Stimulated activated CD8-positive, alpha-beta memory T cell treated with anti-CD3 and anti-CD28 coated beads, Interleukin-7, amount 100 ng/mL, for 24 hours (primary cell): ENCODE measurements at regions not wholly inside any gene's neighbourhood (a gene's known extent, or its start where the extent isn't known, plus 50 kb on each side); places are given as distances from the start of the nearest gene placed in this dataset.

ENCODE experiments used
- DNase-seq: peaks from one replicate; pipeline ENCODE4 v3.0.0-alpha.2; 2020; ENCODE audit warnings: low read depth

DNA sequence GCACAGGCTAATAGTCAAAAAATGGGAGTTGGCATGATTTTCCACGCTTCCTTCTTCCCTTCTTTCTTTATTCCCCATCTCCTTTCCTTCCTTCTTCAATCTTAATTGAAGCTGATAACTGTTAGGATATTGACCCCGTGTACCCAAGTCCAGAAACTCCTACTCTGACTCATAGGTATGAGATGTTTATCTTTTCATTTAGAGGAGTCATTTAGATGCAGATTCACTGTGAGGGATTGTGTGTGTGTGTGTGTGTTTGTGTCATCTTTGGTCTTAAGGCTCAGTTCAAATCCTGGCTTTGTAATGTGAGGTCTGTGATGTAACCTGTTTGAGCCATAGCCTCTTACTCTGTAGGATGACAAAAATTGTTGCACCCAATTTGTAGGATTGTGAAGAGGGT, 332.0 kb upstream of the MAF start:
- DNase-seq, result no peak

- no peak for DNase-seq
These were observed 331.2 kb upstream of the MAF start for GRCh38 chr16:79931721-79932120.

DNA sequence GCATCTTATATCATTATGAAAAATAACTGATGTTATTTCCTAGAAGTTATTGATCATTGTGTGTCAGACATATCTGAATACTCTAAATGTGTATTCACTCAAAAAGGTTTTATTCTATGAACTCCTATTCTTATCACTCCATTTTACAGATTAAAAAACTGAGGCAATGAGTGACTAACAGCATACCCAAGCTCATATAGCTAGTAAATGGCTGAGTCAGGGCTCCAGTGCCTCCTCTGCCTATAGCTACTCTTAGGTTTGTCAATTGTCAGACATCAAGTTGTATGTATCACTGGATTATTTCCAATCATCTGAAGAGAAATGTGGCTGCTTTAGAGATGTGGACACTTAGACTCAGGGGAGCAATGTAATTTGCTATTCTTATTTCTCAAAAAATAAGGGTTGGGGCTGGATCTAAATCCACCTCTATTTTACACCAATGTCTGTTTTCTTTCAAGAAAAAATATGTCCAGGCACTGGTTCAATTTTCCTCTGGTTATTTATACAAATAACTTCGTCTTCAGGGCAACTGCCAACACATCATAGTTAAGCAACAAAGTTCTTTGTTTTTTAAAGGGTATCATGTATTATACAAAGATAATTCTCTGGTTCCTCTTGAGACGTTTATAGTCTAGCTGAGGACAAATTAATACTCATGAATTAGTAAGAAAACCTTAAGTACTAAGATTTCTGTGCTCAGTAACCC, 328.9 kb upstream of the MAF start:
- no peak for DNase-seq

GRCh38 chr16:79928142-79928873, 327.8 kb upstream of the MAF start:
- DNase-seq, result no peak

- DNase-seq, result no peak
These were observed 326.1 kb upstream of the MAF start for GRCh38 chr16:79926451-79927205.

DNA sequence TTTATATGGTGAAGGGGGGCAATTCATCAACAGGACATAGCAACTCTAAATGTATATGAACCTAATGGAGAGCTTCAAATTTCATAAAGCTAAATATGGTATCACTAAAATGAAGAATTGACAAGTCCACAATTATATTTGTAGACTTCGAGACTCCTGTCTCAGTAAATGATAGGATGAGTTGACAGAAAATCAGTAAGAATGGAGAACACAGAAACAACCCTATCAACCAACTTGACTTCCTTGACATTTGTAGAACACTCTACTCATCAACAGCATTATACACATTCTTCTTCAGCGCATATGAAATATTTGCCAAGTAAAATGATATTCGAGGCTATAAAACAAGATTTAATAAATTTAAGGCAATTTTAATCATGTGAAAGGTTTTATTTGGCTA, 322.9 kb upstream of the MAF start:
- DNase-seq, result no peak

DNA sequence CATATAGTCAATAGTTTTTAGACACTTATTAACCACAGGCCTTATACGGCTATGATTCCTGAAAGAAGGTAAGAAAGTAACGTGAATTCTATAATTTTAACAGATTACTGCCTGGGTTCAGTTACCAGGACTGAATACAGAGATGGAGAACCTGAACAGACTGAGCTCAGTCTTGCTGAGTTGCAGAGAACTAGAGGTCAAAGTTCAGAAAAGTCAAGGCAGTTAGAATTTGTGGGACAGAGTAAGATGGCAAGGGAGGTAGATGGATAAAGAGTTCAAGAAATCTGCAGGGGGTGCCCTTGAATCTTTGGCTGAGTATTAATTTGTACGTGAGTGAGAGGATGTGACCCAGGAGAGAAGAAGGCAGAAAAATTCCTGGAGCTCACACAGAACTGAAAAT, 320.1 kb upstream of the MAF start:
- no peak for DNase-seq

DNA sequence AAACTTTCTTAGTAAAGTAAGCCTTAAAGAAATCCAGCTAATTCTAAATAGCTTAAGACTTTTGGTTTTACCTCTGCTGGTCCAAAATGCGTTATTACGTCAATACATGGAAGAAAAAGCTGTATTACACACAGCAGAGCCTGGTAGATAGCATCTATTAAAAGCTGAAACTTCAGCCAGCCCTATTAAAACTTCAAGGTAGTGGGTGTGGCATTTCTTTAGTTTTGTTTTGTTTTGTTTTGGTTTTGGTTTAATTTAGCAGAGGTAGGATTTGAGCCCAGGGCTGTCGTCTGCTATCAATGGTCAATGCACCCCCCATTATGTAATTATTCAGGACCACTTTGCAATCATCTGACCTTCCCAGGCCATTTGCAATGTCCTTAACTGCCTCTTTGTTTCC, 318.4 kb upstream of the MAF start:
- no peak for DNase-seq

- DNase-seq, result no peak
These were observed 315.2 kb upstream of the MAF start for GRCh38 chr16:79915761-79916160.

DNA sequence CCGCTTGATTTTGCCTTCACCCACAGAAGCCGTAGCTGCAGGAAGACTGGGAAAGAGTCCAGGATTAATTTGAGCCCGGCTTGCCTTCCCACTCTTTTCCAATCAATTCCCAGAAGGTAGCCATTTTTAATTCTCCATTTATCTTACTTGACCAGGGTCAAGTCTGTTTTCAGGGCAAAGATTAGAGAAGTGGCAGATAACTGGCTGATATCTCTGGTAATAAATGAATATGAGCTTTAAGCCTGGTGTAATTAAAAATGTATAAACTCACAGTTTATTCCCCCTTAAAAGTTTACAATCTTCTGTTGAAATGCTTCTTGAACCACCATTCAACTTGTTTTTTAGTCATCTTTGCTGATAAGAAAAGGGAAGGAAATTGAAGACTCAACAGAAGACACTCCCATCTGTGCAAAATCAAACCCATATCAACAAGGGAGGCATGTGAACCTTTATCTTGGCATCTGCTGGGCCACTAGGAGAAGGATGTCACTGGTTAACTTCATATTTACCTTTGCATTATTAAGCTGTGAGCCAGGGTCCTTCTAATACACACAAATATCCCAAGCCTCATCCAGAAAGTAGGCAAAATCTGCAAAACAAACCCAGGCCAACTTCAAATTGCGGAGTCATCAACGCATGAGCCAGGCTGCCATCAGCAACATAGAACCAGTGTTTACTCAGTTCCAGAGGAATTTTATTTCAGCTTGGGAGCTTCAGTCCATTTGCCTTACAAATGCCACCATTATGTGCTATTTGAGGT, 314.6 kb upstream of the MAF start:
- no peak for DNase-seq

GRCh38 chr16:79912592-79913310, 312.2 kb upstream of the MAF start:
- DNase-seq, result no peak

DNA sequence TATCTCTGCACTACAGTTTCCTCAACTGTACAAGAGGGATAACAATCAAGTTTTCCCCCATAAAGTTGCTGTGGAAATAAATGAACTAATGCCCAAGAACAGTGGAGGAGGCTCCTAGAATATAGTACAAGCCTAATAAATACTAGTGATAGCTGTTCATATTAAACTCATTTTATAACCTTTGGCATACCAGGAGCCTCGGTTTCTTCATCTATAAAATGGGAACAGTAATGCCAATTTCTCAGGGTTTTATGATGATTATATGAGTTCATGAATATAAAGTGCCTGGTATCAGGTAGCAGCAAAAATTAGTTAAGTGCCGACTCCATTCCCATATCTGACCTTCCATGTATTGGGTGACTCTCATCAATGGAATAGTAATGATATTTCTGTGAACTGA, 311.1 kb upstream of the MAF start:
- DNase-seq, result no peak

DNA sequence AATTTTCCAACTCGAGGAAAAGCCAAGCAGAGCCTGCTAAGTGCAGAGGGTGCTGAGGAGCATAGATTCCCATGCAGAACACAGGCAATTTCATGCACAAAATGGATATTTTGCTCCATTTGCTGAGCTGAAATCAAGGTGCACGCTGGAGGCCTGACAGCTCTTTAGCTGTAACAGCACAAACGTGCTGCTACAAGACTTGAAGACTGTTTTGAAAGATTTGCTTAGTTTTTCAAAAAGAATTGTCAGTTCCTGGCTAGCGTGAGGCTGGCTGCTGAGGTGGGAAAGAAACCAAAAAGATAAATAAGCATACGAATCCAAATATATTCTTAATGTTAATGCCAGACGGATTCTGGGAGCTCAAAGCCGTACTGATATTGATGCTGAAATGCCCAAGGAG, 309.0 kb upstream of the MAF start:
- DNase-seq, result no peak

DNA sequence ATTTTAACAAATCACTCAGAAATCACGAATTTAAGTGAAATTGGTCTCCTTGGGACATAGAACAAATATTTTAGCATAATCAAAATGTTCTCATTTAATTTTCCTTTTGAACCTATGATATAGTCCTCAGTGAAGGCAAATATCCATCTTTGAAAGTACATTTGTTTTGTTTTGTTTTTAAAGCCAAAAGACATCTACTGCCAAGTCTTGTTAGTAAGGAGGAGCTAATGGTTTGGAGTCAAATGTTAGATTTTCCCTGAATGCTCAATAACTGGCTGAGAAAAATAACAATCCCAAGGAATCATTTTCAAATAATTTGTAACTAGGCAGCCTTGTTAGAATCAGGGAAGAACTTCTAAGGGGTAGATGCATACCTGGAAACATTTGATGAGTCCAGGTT, 302.9 kb upstream of the MAF start:
- DNase-seq, result no peak

DNA sequence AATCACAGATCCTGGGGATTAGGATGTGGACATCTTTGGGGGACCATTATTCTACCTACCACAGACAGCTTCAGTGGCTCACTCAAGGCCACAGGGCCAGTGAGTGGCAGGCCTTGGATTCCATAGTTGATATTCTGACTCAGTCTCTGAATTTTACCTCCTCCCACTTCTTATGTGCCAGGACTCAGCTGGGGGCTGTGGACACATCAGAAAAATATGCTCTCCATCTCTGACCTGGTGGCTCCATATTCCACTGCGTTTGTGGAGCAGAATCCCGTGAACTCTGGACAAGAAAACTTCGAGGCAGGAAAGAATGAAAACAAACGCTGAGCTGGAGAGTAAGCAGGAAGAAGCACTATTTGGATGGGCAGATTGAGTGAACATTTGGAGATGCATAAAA, 301.8 kb upstream of the MAF start:
- DNase-seq, result no peak

DNA sequence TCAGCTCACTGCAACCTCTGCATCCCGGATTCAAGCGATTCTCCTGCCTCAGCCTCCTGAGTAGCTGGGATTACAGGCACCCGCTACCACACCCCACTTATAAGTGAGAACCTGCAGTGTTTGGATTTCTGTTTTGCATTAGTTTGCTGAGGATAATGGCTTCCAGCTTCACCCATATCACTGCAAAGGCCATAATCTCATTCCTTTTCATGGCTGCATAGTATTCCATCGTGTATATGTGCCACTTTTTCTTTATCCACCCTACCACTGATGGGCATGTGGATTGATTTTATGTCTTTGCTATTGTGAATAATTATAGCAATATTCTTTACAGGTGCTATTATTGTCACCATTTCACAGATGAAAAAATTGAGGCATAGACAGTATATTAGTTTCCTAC, 301.0 kb upstream of the MAF start:
- DNase-seq, result no peak

GRCh38 chr16:79899716-79900115, 299.2 kb upstream of the MAF start:
- DNase-seq, result no peak

DNA sequence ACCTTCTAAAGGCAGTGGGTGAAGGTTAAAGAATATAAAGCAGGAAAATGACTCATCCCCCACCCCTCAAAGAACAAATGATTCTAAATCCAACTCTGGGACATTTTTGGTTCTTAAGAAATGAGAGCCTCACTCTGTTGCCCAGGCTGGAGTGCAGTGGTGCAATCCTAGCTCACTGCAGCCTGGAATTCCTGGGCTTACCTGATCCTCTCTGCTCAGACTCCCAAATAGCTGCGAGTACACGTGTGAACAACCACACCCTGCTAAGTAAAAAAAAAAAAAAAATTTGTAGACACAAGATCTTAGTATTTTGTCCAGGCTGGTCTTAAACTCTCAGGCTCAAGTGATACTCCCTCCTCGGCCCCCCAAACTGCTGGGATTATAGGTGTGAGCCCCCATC, 298.8 kb upstream of the MAF start:
- no peak for DNase-seq

GRCh38 chr16:79898703-79899102, 298.2 kb upstream of the MAF start:
- no peak for DNase-seq

DNA sequence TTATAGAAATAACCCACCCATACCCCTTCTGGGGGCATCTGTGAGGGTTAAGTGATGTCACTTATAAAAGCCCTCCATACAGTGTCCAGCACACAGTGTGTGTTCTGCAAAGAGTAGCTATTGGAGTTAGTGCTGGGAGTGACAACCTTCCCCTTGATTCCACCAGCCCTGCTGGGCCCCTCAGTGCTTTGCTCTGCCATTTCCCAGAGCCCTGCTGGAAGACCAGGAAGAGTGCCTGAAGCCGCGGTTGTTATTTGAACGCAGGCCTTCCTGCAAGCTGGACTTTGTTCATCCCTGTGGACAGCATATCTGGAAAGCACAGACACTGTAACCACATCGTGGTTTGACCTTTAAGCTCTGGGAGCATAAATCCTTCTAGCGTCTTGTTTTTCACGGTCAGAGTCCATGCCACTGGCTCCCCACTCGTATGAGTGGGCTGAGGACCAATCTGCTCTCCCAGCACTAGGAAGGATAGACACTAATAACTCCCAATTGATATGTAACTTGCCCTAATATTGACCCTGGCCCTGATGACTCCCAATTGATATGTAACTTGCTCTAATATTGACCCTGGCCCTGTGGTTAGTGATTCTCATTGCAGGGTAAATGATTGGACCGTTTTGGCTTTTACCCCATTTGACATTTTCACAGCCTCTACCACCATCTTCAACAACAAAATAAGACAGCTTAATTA, 297.1 kb upstream of the MAF start:
- no peak for DNase-seq

DNA sequence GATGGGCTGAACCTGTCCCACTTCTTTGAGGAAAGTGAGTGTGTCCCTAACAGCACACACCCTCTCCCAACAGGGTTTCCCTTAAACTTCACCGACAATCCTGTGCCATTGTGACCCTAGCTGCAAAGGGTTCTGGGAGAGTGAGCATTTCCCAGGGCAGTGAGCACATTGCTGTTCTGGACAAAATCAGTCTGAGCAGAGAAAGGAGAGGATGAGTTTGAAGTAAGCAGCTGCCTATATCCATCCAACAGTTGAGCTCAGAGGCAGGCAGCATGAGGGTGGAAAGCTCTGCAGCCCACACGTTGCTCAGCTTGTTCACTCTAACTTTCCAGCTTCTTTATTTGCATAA, 296.5 kb upstream of the MAF start:
- DNase-seq, result no peak

GRCh38 chr16:79895917-79896203, 295.3 kb upstream of the MAF start:
- DNase-seq, result no peak
